ENCODE measurements at regions not wholly inside any gene's neighbourhood (a gene's known extent, or its start where the extent isn't known, plus 50 kb on each side); places are given as distances from the start of the nearest gene placed in this dataset.

GRCh38 chr9:119898316-119898715 lies 529.1 kb upstream of the BRINP1 start:
- no peak for DNase-seq (ENCODE audit: low spot score)
- Histone ChIP-seq H3K4me3 (ENCODE audit: low read depth in 1 of 3, low read length in 3 of 3) (no peak overlapping the region), H3K27ac (ENCODE audit: low read depth in 1 of 2, low read length in 2 of 2) (no peak overlapping the region), H3K9me3 (ENCODE audit: control insufficient read depth in 4 of 4, low read length in 3 of 4) (peaks cover 0 to 1% (median under 1%) of the 10 kb centered on the region in 4 donors), H3K4me1 (ENCODE audit: control insufficient read depth in 4 of 4, insufficient read depth in 4 of 4, low read length in 3 of 4) (no peaks in the 10 kb centered on the region), H3K9ac (ENCODE audit: low read depth in 1 of 2, low read length in 2 of 2) (no peak overlapping the region), H3K27me3 (ENCODE audit: control insufficient read depth in 4 of 4, insufficient read depth in 4 of 4, low read length in 3 of 4) (peaks cover 0 to 6% (median 0%) of the 10 kb centered on the region in 4 donors), H3K36me3 (ENCODE audit: control insufficient read depth in 4 of 4, insufficient read depth in 3 of 4, low read depth in 1 of 4, low read length in 3 of 4) (no peaks in the 10 kb centered on the region)
- TF ChIP-seq HNF4A (conservative IDR thresholded peaks at IDR 0.05), result no peak
- no peak for TF ChIP-seq HNF4G (IDR thresholded peaks at IDR 0.05)
- TF ChIP-seq YY1 (IDR thresholded peaks at IDR 0.05), result no peak
- TF ChIP-seq GABPA (IDR thresholded peaks at IDR 0.05 in 1 of 2, conservative IDR thresholded peaks at IDR 0.05 in 1 of 2), result no peak
- TF ChIP-seq CTCF (IDR thresholded peaks at IDR 0.05; ENCODE audit: low read depth, low read length, missing input control), result no peak
- no peak for TF ChIP-seq FOXA1 (IDR thresholded peaks at IDR 0.05)

GRCh38 chr9:119884438-119884837 lies 515.2 kb upstream of the BRINP1 start:
- no peaks in the 10 kb centered on the region for H3K4me1 ChIP-seq (ENCODE audit: control insufficient read depth in 4 of 4, insufficient read depth in 4 of 4, low read length in 3 of 4)
- TF ChIP-seq EGR1 (IDR thresholded peaks at IDR 0.05; ENCODE audit: low read depth in 2 of 2) (no peak), ZBTB33 (IDR thresholded peaks at IDR 0.05) (no peak), HNF4A (conservative IDR thresholded peaks at IDR 0.05) (no peak), GABPA (IDR thresholded peaks at IDR 0.05 in 1 of 2, conservative IDR thresholded peaks at IDR 0.05 in 1 of 2) (no peak), HNF4G (IDR thresholded peaks at IDR 0.05) (no peak), JUND (IDR thresholded peaks at IDR 0.05) (no peak), CTCF (IDR thresholded peaks at IDR 0.05; ENCODE audit: low read depth, low read length, missing input control) (no peak)
- H3K27me3 ChIP-seq (ENCODE audit: control insufficient read depth in 4 of 4, insufficient read depth in 4 of 4, low read length in 3 of 4), result peaks cover 0 to 5% (median 0%) of the 10 kb centered on the region in 4 donors

GRCh38 chr9:119881898-119882297 lies 512.7 kb upstream of the BRINP1 start:
- whole genome bisulfite sequencing, result 70% methylated on average over 6 of the region's 6 CpGs
- Histone ChIP-seq H3K36me3 (ENCODE audit: control insufficient read depth in 4 of 4, insufficient read depth in 3 of 4, low read depth in 1 of 4, low read length in 3 of 4) (no peaks in the 10 kb centered on the region), H3K4me3 (ENCODE audit: low read depth in 1 of 3, low read length in 3 of 3) (no peak overlapping the region), H3K9me3 (ENCODE audit: control insufficient read depth in 4 of 4, low read length in 3 of 4) (no peaks in the 10 kb centered on the region), H3K27ac (ENCODE audit: low read depth in 1 of 2, low read length in 2 of 2) (no peak overlapping the region), H3K9ac (ENCODE audit: low read depth in 1 of 2, low read length in 2 of 2) (no peak overlapping the region), H3K27me3 (ENCODE audit: control insufficient read depth in 4 of 4, insufficient read depth in 4 of 4, low read length in 3 of 4) (no peaks in the 10 kb centered on the region), H3K4me1 (ENCODE audit: control insufficient read depth in 4 of 4, insufficient read depth in 4 of 4, low read length in 3 of 4) (no peaks in the 10 kb centered on the region)
- DNase-seq (ENCODE audit: low spot score), result no peak
- no peak for TF ChIP-seq FOXA1 (IDR thresholded peaks at IDR 0.05)
- no peak for TF ChIP-seq MAX (IDR thresholded peaks at IDR 0.05)
- TF ChIP-seq ATF3 (IDR thresholded peaks at IDR 0.05), result no peak
- TF ChIP-seq CTCF (IDR thresholded peaks at IDR 0.05; ENCODE audit: low read depth, low read length, missing input control), result no peak
- TF ChIP-seq REST (IDR thresholded peaks at IDR 0.05), result no peak
- no peak for TF ChIP-seq FOXA2 (IDR thresholded peaks at IDR 0.05)

More at GRCh38 chr9:119884438-119884837, 515.2 kb upstream of the BRINP1 start:
- H3K36me3 ChIP-seq (ENCODE audit: control insufficient read depth in 4 of 4, insufficient read depth in 3 of 4, low read depth in 1 of 4, low read length in 3 of 4), result no peaks in the 10 kb centered on the region
- no peak overlapping the region for H3K4me3 ChIP-seq (ENCODE audit: low read depth in 1 of 3, low read length in 3 of 3)
- WGBS, result 70% methylated on average over 2 of the region's 2 CpGs
- no peak for DNase-seq (ENCODE audit: low spot score)
- H3K9me3 ChIP-seq (ENCODE audit: control insufficient read depth in 4 of 4, low read length in 3 of 4), result no peaks in the 10 kb centered on the region
- no peak overlapping the region for H3K9ac ChIP-seq (ENCODE audit: low read depth in 1 of 2, low read length in 2 of 2)
- no peak overlapping the region for H3K27ac ChIP-seq (ENCODE audit: low read depth in 1 of 2, low read length in 2 of 2)

Measured in liver (tissue), 8 donors.